Heart left ventricle (tissue), 16 donors: ENCODE measurements at regions not wholly inside any gene's neighbourhood (a gene's known extent, or its start where the extent isn't known, plus 50 kb on each side); places are given as distances from the start of the nearest gene placed in this dataset.

Experiments used
- ATAC-seq, 4 donors: fragments of 200-7000 bp; cut with Tn5 transposase; one replicate each; pipeline ENCODE4 v1.9.1; 2020 to 2022; ENCODE audit warnings: moderate library complexity in 4 of 4, mild to moderate bottlenecking in 3 of 4, moderate number of reproducible peaks in 1 of 4
- DNase-seq, 5 donors: peaks; one replicate each; pipeline ENCODE4 v3.0.0-alpha.2; 2020
- H3K27ac ChIP-seq, 12 donors: fragments of 200-600 bp; sonication (generic) in 4 of 12; one replicate each; pipeline versions ENCODE4 v1.5.0 to v1.8.0; 2016 to 2022; ENCODE audit warnings: mild to moderate bottlenecking in 2 of 12
- H3K27me3 ChIP-seq, 9 donors: fragments of 200-600 bp; sonication (generic) in 2 of 9; one replicate each; pipeline versions ENCODE4 v1.5.1 to v1.8.0; 2016 to 2022; ENCODE audit warnings: mild to moderate bottlenecking in 3 of 9
- H3K36me3 ChIP-seq, 9 donors: fragments of 200-600 bp; sonication (generic) in 2 of 9; one replicate each; pipeline versions ENCODE4 v1.5.0 to v1.8.0; 2018 to 2022; ENCODE audit warnings: mild to moderate bottlenecking in 2 of 9
- H3K4me1 ChIP-seq, 12 donors: fragments of 200-600 bp; sonication (generic) in 4 of 12; one replicate each; pipeline versions ENCODE4 v1.5.0 to v1.8.0; 2016 to 2022; ENCODE audit warnings: mild to moderate bottlenecking in 3 of 12
- H3K4me3 ChIP-seq, 12 donors: fragments of 200-600 bp; sonication (generic) in 4 of 12; one replicate each; pipeline versions ENCODE4 v1.5.0 to v1.8.0; 2017 to 2022; ENCODE audit warnings: mild to moderate bottlenecking in 9 of 12, moderate library complexity in 4 of 12
- H3K9me3 ChIP-seq, 12 donors: fragments of 200-600 bp; sonication (generic) in 4 of 12; one replicate each; pipeline versions ENCODE4 v1.5.0 to v1.8.0; 2016 to 2022; ENCODE audit warnings: mild to moderate bottlenecking in 1 of 12
- CTCF ChIP-seq, 12 donors: fragments of 200-600 bp; sonication (generic) in 4 of 12; IDR thresholded peaks; one replicate each; pipeline versions ENCODE4 v1.5.0 to v1.8.0; 2018 to 2022; ENCODE audit warnings: antibody characterized with exemption in 12 of 12, mild to moderate bottlenecking in 5 of 12
- POLR2A ChIP-seq, 2 donors: fragments of 450-650 bp; IDR thresholded peaks; one replicate each; pipeline ENCODE4 v1.6.1; 2017; ENCODE audit warnings: antibody characterized with exemption in 2 of 2, mild to moderate bottlenecking in 2 of 2, moderate library complexity in 2 of 2
- WGBS, 4 donors: extraction: QIAGEN DNeasy Blood & Tissue Kit in 2 of 4; methylation state at CpG; one replicate each; pipeline versions ENCODE4 v1.1.5 to v1.1.7; 2013 to 2018; 5-methylcytosine and 5-hydroxymethylcytosine counted together
- intact Hi-C, 10 donors: fragments of 100-400 bp; cut with DNase I; formaldehyde crosslinking; loops; one replicate each; pipeline versions ENCODE4 v1.11.1 to v1.14.2; 2022
- donor health status: ischemic (EF 13 %, LVEDD 7.1; RV severe dilation, severe dysfunction).
- donor health status: healthy with polysubstance abuse.
- donor health status: DM: no; HTN: yes; CAD: no.
- donor health status: DM: no; HTN: no; CAD: no.
- donor health status: ischemic (EF 25% LVEDD 6.9; RV normal size, moderate dysfunction).
- donor health status: ischemic (EF 25% LVEDD 5.7; RV mildly dilated, moderate dysfunction).
- donor health status: healthy.
- donor health status: DM: yes; HTN: yes; CAD: no.
- donor health status: ischemic (EF 35%, LVEDD 5.7; RV mildly dilated, moderate dysfunction).
- donor health status: nonischemic (EF 11% LVEDD 7.7; RV severe dilation, severe dysfunction).
- donor health status: DM: yes; HTN: yes; CAD: no.
- donor health status: PGD.
- donor health status: ischemic (EF 29% LVEDD 5.4; RV normal size, mild dysfunction).
- donor health status: nonischemic (EF 23%, LVEDD 6.1; RV moderate dilation, normal function).

DNA sequence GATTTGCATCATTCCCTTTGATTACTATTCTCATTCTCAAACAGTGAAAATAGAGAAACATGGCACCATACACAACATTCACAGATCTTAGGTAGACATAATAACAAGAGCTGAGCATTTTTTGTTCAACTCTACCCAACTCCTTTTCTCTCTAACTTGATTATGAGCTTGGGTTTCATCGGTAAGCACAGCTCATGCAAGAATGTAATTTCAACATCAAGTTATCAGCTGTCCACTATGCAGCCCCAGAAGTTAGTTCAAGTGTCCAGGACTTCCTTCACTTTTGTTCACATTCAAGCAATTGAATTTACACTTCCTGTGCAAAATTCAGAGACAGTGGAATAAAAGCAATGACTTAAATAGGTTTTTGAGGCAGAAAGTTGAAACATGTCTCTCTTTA lies 297.7 kb upstream of the SASH1 start:
- intact Hi-C loops = no loop called here
- no peak for TF ChIP-seq POLR2A (IDR thresholded peaks at IDR 0.05)
- no peak for TF ChIP-seq CTCF (IDR thresholded peaks at IDR 0.05)
- Histone ChIP-seq H3K9me3 (peaks cover 0 to 16% (median 0%) of the 10 kb centered on the region in 12 donors), H3K4me1 (no peaks in the 10 kb centered on the region), H3K27ac (no peak overlapping the region), H3K4me3 (no peak overlapping the region), H3K36me3 (no peaks in the 10 kb centered on the region), H3K27me3 (no peaks in the 10 kb centered on the region)
- 64 to 80% (median 67%) methylated on average over 1 of the region's 1 CpG for WGBS, 4 donors
- DNase-seq = no peak
- no peak for ATAC-seq

DNA sequence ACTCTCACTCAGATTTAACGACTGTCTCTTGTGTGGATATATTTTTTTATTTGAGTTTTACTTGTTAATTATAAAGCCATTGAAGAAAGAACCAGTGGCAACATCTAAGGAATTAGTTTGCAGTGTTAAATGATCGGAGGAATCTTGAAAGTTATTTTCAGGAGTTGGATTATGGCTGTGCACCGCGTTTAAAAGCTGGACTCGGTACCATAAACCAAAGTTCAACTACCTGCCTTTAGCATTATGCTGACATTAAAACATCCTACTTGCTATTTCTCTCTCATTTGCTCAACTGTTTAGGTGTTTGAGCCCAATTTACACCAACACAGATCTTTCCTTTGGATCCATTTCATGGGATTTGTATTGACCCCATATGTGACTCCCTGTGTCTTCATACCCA lies 289.4 kb upstream of the SASH1 start:
- ATAC-seq = no peak
- 89 to 96% (median 94%) methylated on average over 5 of the region's 5 CpGs for WGBS, 4 donors
- intact Hi-C loops = no loop called here

GRCh38 chr6:148053796-148054195 lies 288.8 kb upstream of the SASH1 start:
- H3K27ac ChIP-seq = no peak overlapping the region
- ATAC-seq = no peak
- no peaks in the 10 kb centered on the region for H3K4me1 ChIP-seq
- H3K27me3 ChIP-seq = no peaks in the 10 kb centered on the region
- no peak overlapping the region for H3K4me3 ChIP-seq
- TF ChIP-seq POLR2A (IDR thresholded peaks at IDR 0.05) (no peak), CTCF (IDR thresholded peaks at IDR 0.05) (no peak)
- no peaks in the 10 kb centered on the region for H3K36me3 ChIP-seq
- DNase-seq = no peak
- peaks cover 0 to 26% (median 0%) of the 10 kb centered on the region in 12 donors for H3K9me3 ChIP-seq
- intact Hi-C loops = no loop called here

More for the DNA sequence above, 289.4 kb upstream of the SASH1 start:
- DNase-seq = no peak
- H3K27me3 ChIP-seq = no peaks in the 10 kb centered on the region
- no peak overlapping the region for H3K27ac ChIP-seq
- no peak for TF ChIP-seq POLR2A (IDR thresholded peaks at IDR 0.05)
- TF ChIP-seq CTCF (IDR thresholded peaks at IDR 0.05) = no peak
- peaks cover 0 to 21% (median 0%) of the 10 kb centered on the region in 12 donors for H3K9me3 ChIP-seq
- H3K4me3 ChIP-seq = no peak overlapping the region
- no peaks in the 10 kb centered on the region for H3K36me3 ChIP-seq
- no peaks in the 10 kb centered on the region for H3K4me1 ChIP-seq

DNA sequence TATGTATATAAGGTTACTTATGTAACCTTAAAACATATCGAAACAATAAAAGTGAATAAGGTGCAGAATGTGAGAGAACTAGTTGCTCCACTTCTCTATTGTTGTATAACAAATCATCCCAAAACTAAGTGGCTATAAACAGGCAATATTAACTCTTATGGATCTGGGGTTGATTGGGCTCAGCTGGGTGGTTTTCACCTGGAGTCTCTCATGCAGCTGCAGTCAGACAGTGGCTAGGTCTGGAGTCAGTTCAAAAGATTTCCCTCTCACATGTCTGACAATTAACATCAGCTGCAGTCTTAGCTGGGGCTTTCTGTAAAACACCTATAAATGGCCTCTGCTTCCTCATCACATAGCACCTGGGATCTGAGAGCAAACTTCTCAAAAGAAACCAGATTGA lies 288.4 kb upstream of the SASH1 start:
- no peaks in the 10 kb centered on the region for H3K27me3 ChIP-seq
- no peak for TF ChIP-seq CTCF (IDR thresholded peaks at IDR 0.05)
- no peak for TF ChIP-seq POLR2A (IDR thresholded peaks at IDR 0.05)
- intact Hi-C loops = no loop called here
- ATAC-seq (no peak), DNase-seq (no peak)
- H3K4me3 ChIP-seq = no peak overlapping the region
- H3K9me3 ChIP-seq = peaks cover 0 to 30% (median 0%) of the 10 kb centered on the region in 12 donors
- WGBS, 4 donors = 0 to 95% (median 68%) methylated on average over 1 of the region's 1 CpG
- no peaks in the 10 kb centered on the region for H3K36me3 ChIP-seq
- H3K27ac ChIP-seq = no peak overlapping the region
- no peaks in the 10 kb centered on the region for H3K4me1 ChIP-seq
